ENCODE measurements at regions not wholly inside any gene's neighbourhood (a gene's known extent, or its start where the extent isn't known, plus 50 kb on each side); places are given as distances from the start of the nearest gene placed in this dataset.

DNA sequence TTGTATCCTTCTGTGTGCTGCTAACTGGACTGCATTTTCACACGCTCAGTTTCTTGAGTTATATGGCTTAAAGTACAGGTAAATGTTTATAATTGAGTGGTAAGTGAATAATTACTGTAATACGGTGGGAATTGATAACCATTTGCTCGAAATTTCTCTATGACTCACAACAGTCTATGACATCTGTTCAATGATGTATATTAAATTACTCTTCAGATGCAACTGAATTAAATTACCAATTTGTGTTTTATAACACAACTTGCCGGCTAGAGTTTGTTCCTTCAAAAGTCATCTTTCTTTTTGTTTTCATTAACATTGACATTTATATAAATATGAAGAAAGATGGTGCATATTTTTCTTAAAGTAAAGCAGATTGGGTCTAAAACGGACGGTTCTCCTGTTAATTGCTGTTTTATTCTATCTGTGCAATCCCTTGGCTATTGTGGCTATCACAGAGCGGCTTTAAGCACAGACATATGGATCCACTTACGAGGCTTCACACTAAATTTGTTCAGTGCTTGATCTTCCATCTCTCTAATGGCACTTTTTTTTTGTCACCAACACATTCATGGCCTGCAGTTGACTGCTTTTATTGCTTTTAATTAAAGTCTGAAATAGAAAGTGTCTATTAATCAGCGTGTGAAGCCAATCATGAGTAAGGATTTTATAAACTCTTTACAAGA is 1291.6 kb upstream of the SLC10A2 start:
- Histone ChIP-seq H3K36me3 (no peaks in the 10 kb centered on the region), H3K4me3 (no peak overlapping the region), H3K27ac (no peak overlapping the region), H3K9me3 (no peaks in the 10 kb centered on the region), H3K27me3 (no peaks in the 10 kb centered on the region), H3K4me1 (peaks cover 0 to 14% (median 8%) of the 10 kb centered on the region in 4 donors)
- no peak for TF ChIP-seq EP300 (IDR thresholded peaks at IDR 0.05)
- TF ChIP-seq, protein P1, sequence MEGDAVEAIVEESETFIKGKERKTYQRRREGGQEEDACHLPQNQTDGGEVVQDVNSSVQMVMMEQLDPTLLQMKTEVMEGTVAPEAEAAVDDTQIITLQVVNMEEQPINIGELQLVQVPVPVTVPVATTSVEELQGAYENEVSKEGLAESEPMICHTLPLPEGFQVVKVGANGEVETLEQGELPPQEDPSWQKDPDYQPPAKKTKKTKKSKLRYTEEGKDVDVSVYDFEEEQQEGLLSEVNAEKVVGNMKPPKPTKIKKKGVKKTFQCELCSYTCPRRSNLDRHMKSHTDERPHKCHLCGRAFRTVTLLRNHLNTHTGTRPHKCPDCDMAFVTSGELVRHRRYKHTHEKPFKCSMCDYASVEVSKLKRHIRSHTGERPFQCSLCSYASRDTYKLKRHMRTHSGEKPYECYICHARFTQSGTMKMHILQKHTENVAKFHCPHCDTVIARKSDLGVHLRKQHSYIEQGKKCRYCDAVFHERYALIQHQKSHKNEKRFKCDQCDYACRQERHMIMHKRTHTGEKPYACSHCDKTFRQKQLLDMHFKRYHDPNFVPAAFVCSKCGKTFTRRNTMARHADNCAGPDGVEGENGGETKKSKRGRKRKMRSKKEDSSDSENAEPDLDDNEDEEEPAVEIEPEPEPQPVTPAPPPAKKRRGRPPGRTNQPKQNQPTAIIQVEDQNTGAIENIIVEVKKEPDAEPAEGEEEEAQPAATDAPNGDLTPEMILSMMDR (IDR thresholded peaks at IDR 0.05), result no peak
- TF ChIP-seq POLR2AphosphoS5 (IDR thresholded peaks at IDR 0.05), result no peak
- TF ChIP-seq POLR2A (IDR thresholded peaks at IDR 0.05), result no peak
- 77 to 81% methylated on average over 9 of the region's 9 CpGs for WGBS, 2 donors
- DNase-seq, result no peak
- intact Hi-C loops (cut with DNase I), result no loop called here

DNA sequence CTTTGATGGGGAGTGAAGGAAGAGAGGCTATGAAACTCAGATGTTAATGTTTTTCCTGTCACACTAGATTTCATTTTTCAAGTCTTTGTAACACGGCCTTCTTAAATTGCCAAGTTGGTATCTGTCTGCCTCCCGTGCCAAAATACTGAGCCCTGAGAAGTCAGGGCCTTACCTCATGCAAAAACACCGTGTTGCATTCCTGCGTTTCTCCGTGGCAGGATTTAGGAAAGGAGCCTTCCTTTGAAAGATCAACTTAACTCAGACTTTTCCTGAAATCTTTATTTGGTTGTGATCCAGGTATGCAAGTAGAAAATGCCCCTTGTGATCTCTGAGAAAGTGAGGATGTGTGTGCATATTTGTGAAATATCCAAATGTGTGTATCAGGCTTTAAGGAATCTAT is 1291.0 kb upstream of the SLC10A2 start:
- Histone ChIP-seq H3K4me3 (no peak overlapping the region), H3K9me3 (no peaks in the 10 kb centered on the region), H3K4me1 (peaks cover 0 to 14% (median 8%) of the 10 kb centered on the region in 4 donors), H3K27ac (no peak overlapping the region), H3K27me3 (no peaks in the 10 kb centered on the region), H3K36me3 (no peaks in the 10 kb centered on the region)
- TF ChIP-seq POLR2AphosphoS5 (IDR thresholded peaks at IDR 0.05) (no peak), POLR2A (IDR thresholded peaks at IDR 0.05) (no peak), EP300 (IDR thresholded peaks at IDR 0.05) (no peak)
- TF ChIP-seq, protein P1 (IDR thresholded peaks at IDR 0.05), result no peak
- no peak for DNase-seq
- intact Hi-C loops (cut with DNase I), result no loop called here
- 68 to 76% methylated on average over 5 of the region's 5 CpGs for WGBS, 2 donors

DNA sequence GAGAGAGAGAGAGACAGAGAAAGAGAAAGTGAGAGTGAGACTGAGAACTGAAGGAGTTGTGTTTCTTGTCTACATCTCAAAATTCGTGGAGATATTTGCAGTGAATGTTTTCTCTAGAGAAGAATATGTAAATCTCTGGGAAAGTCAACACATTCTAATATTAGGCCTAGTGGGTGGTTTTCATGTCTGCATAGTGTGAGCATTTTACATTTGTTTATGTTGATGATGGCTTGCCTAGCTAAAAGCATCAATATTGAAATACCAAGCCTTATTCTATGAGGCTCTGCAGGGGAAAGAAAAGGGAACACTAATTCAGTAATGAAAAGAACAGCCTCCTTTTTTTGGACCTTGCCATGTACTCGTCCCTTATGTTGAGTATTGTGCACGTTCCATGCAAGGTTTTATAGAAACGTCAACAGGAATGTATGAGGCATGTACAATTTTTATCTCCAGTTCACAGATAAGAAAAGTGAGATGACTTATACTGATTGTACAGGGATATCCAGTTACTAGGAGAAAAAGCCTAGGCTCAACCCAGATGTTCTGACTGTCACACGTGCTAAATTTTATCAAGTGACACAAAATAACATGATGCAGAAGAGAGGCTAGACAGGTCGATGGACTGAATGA is 1288.9 kb upstream of the SLC10A2 start:
- TF ChIP-seq, protein P1 (IDR thresholded peaks at IDR 0.05), result no peak
- TF ChIP-seq POLR2A (IDR thresholded peaks at IDR 0.05) (no peak), POLR2AphosphoS5 (IDR thresholded peaks at IDR 0.05) (no peak), EP300 (IDR thresholded peaks at IDR 0.05) (no peak)
- Histone ChIP-seq H3K4me3 (no peak overlapping the region), H3K4me1 (peaks cover 0 to 14% (median 5%) of the 10 kb centered on the region in 4 donors), H3K36me3 (no peaks in the 10 kb centered on the region), H3K27ac (no peak overlapping the region), H3K9me3 (no peaks in the 10 kb centered on the region), H3K27me3 (no peaks in the 10 kb centered on the region)
- no peak for DNase-seq
- WGBS, 2 donors, result 69 to 72% methylated on average over 6 of the region's 6 CpGs
- intact Hi-C loops (cut with DNase I), result no loop called here

- DNase-seq, result no peak
- intact Hi-C loops (cut with DNase I), result no loop called here
- Histone ChIP-seq H3K4me1 (peaks cover 0 to 5% (median 0%) of the 10 kb centered on the region in 4 donors), H3K27ac (no peak overlapping the region), H3K27me3 (no peaks in the 10 kb centered on the region), H3K9me3 (no peaks in the 10 kb centered on the region), H3K36me3 (no peaks in the 10 kb centered on the region), H3K4me3 (no peak overlapping the region)
- no peak for TF ChIP-seq POLR2A (IDR thresholded peaks at IDR 0.05)
Measured at GRCh38 chr13:104327211-104327610, 1261.0 kb upstream of the SLC10A2 start.

DNA sequence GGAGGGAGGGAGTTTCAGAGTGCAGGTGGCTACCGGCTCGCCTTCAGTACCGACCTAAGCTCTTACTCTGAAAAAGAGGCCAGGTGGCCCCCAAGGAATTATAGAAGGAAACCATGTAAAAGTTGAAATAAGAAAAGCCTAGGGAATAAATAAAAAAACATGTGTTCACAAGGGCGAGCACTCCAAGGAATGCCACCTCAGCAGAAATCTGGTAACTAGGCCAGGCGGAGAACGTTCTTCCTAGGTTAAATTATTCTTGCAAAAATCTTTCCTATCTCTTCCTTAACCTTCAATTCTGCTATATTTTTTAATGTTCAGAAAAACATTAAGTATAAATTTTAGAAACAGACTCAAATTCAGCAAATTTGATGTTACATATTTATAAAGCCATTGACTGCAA is 1260.3 kb upstream of the SLC10A2 start:
- intact Hi-C loops (cut with DNase I), result no loop called here
- H3K27me3 ChIP-seq, result no peaks in the 10 kb centered on the region
- H3K9me3 ChIP-seq, result no peaks in the 10 kb centered on the region
- H3K4me1 ChIP-seq, result peaks cover 0 to 5% (median 0%) of the 10 kb centered on the region in 4 donors
- H3K36me3 ChIP-seq, result no peaks in the 10 kb centered on the region
- TF ChIP-seq POLR2A (IDR thresholded peaks at IDR 0.05), result no peak
- TF ChIP-seq, protein P1 (IDR thresholded peaks at IDR 0.05), result no peak
- no peak for TF ChIP-seq POLR2AphosphoS5 (IDR thresholded peaks at IDR 0.05)
- no peak for TF ChIP-seq EP300 (IDR thresholded peaks at IDR 0.05)
- DNase-seq, result no peak
- WGBS, 2 donors, result 70 to 83% methylated on average over 6 of the region's 6 CpGs
- H3K27ac ChIP-seq, result no peak overlapping the region
- H3K4me3 ChIP-seq, result no peak overlapping the region
